WI38 (cell line): ENCODE measurements at regions not wholly inside any gene's neighbourhood (a gene's known extent, or its start where the extent isn't known, plus 50 kb on each side); places are given as distances from the start of the nearest gene placed in this dataset.

Source experiments
- H3K4me3 ChIP-seq: 2 replicates; pipeline ENCODE4 v1.5.1; 2011; ENCODE audit warnings: low read depth, mild to moderate bottlenecking, control low read depth, low read length
- CTCF ChIP-seq: IDR thresholded peaks from 2 replicates; pipeline ENCODE4 v1.5.1; 2012; ENCODE audit warnings: low read depth, mild to moderate bottlenecking, control low read depth, low read length

GRCh38 chr16:72241008-72241407 is 69.1 kb upstream of the PMFBP1 start:
- H3K4me3 ChIP-seq = no peak overlapping the region
- TF ChIP-seq CTCF = no peak

- no peak overlapping the region for H3K4me3 ChIP-seq
- no peak for TF ChIP-seq CTCF
These were observed 68.5 kb upstream of the PMFBP1 start for GRCh38 chr16:72240466-72240865.

- H3K4me3 ChIP-seq = no peak overlapping the region
- no peak for TF ChIP-seq CTCF
These were observed 64.9 kb upstream of the PMFBP1 start for GRCh38 chr16:72236866-72237265.

GRCh38 chr16:72234387-72234786 is 62.4 kb upstream of the PMFBP1 start:
- H3K4me3 ChIP-seq = no peak overlapping the region
- TF ChIP-seq CTCF = no peak

- no peak overlapping the region for H3K4me3 ChIP-seq
- no peak for TF ChIP-seq CTCF
These were observed 56.1 kb upstream of the PMFBP1 start for GRCh38 chr16:72228014-72228413.

- no peak overlapping the region for H3K4me3 ChIP-seq
- no peak for TF ChIP-seq CTCF
These were observed 54.2 kb upstream of the PMFBP1 start for GRCh38 chr16:72226136-72226535.

- no peak for TF ChIP-seq CTCF
- no peak overlapping the region for H3K4me3 ChIP-seq
These were observed 52.4 kb upstream of the PMFBP1 start for GRCh38 chr16:72224260-72224768.
